ENCODE measurements at regions not wholly inside any gene's neighbourhood (a gene's known extent, or its start where the extent isn't known, plus 50 kb on each side); places are given as distances from the start of the nearest gene placed in this dataset.

DNA sequence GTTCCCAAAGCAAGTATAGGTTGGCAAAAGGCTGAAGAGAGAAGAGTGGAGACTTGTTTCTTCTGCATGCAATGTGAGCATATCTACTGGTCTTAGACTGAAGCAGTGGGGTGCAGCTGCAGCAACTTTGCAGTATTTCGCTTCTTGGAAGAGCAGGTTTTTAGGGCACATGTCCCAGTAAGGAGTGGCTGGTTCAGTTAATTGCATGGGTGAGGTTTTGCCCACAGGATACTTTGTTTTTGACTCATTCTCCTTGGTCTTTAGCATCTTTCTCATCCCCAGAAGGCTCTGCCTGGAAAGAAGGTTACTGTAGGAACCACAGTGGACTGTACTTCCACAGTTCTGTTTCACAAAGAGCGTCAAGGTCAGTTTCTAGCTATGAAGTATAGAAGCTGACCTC is 68.0 kb upstream of the NR3C2 start:
- TF ChIP-seq, protein P1, sequence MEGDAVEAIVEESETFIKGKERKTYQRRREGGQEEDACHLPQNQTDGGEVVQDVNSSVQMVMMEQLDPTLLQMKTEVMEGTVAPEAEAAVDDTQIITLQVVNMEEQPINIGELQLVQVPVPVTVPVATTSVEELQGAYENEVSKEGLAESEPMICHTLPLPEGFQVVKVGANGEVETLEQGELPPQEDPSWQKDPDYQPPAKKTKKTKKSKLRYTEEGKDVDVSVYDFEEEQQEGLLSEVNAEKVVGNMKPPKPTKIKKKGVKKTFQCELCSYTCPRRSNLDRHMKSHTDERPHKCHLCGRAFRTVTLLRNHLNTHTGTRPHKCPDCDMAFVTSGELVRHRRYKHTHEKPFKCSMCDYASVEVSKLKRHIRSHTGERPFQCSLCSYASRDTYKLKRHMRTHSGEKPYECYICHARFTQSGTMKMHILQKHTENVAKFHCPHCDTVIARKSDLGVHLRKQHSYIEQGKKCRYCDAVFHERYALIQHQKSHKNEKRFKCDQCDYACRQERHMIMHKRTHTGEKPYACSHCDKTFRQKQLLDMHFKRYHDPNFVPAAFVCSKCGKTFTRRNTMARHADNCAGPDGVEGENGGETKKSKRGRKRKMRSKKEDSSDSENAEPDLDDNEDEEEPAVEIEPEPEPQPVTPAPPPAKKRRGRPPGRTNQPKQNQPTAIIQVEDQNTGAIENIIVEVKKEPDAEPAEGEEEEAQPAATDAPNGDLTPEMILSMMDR (IDR thresholded peaks at IDR 0.05) = no peak
- TF ChIP-seq POLR2A (IDR thresholded peaks at IDR 0.05) = no peak
- no peaks in the 10 kb centered on the region for H3K9me3 ChIP-seq (replicated peaks in 1 of 3)
- H3K27me3 ChIP-seq = no peaks in the 10 kb centered on the region
- no peaks in the 10 kb centered on the region for H3K36me3 ChIP-seq (replicated peaks in 1 of 2)
- DNase-seq = no peak
- no peak overlapping the region for H3K27ac ChIP-seq
- no peak overlapping the region for H3K4me3 ChIP-seq
- intact Hi-C loops (cut with DNase I) = no loop called here
- no peaks in the 10 kb centered on the region for H3K4me1 ChIP-seq (replicated peaks in 1 of 2)
- WGBS, 4 donors = 71 to 91% (median 73%) methylated on average over 2 of the region's 2 CpGs

DNA sequence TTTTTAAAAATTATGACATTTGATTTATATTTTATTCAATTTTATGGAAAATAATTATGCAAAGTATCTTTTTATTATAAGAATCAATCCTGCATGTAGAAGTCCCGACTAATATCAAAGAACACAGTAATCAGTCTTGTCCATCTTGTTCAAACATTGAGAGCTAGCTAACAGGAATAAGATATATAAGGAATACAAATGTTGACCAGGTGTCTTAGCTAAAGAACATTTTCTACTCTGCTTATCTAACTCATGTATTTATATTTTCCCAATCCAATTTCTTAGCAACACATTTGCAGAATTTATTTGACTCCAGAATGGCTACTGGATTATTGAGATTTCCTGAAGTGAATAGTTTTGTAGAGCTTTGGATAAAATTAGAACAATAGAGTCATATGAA is 61.5 kb upstream of the NR3C2 start:
- no peak for DNase-seq
- no peak overlapping the region for H3K27ac ChIP-seq

DNA sequence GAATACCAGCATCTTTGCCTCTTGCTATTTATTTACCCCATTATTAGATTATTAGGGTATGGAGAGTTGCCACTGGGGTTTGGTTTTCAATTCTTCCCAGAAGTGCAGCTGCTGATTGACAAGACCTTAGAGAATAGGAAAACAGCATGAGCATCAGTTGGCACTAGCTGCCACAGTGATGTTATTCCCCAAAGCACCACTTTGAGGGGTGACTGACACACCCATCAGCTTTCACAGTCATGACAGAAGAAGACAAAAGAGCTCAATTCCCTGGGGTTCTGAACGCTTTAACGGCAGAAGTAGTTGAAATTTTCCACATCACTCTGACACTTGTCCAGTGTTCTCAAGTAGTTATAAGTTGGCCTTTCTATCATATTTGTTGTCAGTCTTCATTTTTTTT is 55.0 kb upstream of the NR3C2 start:
- 62 to 83% (median 76%) methylated on average over 2 of the region's 2 CpGs for WGBS, 4 donors
- TF ChIP-seq, protein P1 (IDR thresholded peaks at IDR 0.05) = no peak
- TF ChIP-seq POLR2A (IDR thresholded peaks at IDR 0.05) = no peak
- H3K4me1 ChIP-seq (replicated peaks in 1 of 2) = no peaks in the 10 kb centered on the region
- no peaks in the 10 kb centered on the region for H3K27me3 ChIP-seq
- intact Hi-C loops (cut with DNase I) = no loop called here
- no peak for DNase-seq
- H3K9me3 ChIP-seq (replicated peaks in 1 of 3) = no peaks in the 10 kb centered on the region
- H3K27ac ChIP-seq = no peak overlapping the region
- no peak overlapping the region for H3K4me3 ChIP-seq
- no peaks in the 10 kb centered on the region for H3K36me3 ChIP-seq (replicated peaks in 1 of 2)

More for the DNA sequence above, 61.5 kb upstream of the NR3C2 start:
- WGBS, 4 donors = 0 to 59% (median 39%) methylated on average over 1 of the region's 1 CpG
- no peaks in the 10 kb centered on the region for H3K36me3 ChIP-seq (replicated peaks in 1 of 2)
- H3K9me3 ChIP-seq (replicated peaks in 1 of 3) = no peaks in the 10 kb centered on the region
- TF ChIP-seq, protein P1 (IDR thresholded peaks at IDR 0.05) = no peak
- no peak overlapping the region for H3K4me3 ChIP-seq
- H3K4me1 ChIP-seq (replicated peaks in 1 of 2) = no peaks in the 10 kb centered on the region
- intact Hi-C loops (cut with DNase I) = no loop called here
- no peaks in the 10 kb centered on the region for H3K27me3 ChIP-seq

DNA sequence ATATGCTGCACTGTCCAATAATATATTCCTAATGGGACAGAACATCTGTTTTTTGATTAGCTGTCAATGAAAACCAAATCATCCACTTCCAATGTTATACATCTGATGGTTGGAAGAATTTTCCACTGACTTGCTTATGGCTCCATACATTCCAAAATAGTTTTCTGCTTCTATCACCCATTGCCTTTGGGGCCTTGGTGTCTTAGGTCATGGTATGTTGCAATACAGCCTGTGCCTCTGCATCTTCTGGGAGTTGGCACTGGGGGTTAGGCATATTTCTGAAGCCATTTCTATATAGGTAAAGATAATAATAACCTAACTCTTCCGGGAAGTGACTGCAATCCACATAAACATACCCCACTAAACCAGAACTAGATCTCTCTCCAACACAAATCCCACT is 53.2 kb upstream of the NR3C2 start:
- Histone ChIP-seq H3K27me3 (no peaks in the 10 kb centered on the region), H3K36me3 (replicated peaks in 1 of 2) (no peaks in the 10 kb centered on the region), H3K9me3 (replicated peaks in 1 of 3) (no peaks in the 10 kb centered on the region), H3K27ac (no peak overlapping the region), H3K4me1 (replicated peaks in 1 of 2) (no peaks in the 10 kb centered on the region), H3K4me3 (no peak overlapping the region)
- no peak for DNase-seq
- TF ChIP-seq, protein P1 (IDR thresholded peaks at IDR 0.05) = no peak
- no peak for TF ChIP-seq POLR2A (IDR thresholded peaks at IDR 0.05)
- WGBS, 4 donors = 81 to 94% (median 90%) methylated on average over 1 of the region's 1 CpG
- intact Hi-C loops (cut with DNase I) = no loop called here

Small RNA genes lying in the stretch of these regions (small RNA-seq; reads per million reads assigned to genes)
- 0 reads per million in 2 donors for gene RNA5SP166
- 0 reads per million in 2 donors for gene RNU7-197P
